Erythroblast (primary cell): ENCODE measurements at regions not wholly inside any gene's neighbourhood (a gene's known extent, or its start where the extent isn't known, plus 50 kb on each side); places are given as distances from the start of the nearest gene placed in this dataset.

Source experiments
- GATA1 ChIP-seq: IDR thresholded peaks from 2 replicates; pipeline ENCODE4 v1.6.1; 2011; ENCODE audit warnings: low read depth, mild to moderate bottlenecking, control low read depth, low read length, moderate library complexity
- POLR2A ChIP-seq: IDR thresholded peaks from 2 replicates; pipeline ENCODE4 v1.6.1; 2011; ENCODE audit warnings: mild to moderate bottlenecking, low read length

DNA sequence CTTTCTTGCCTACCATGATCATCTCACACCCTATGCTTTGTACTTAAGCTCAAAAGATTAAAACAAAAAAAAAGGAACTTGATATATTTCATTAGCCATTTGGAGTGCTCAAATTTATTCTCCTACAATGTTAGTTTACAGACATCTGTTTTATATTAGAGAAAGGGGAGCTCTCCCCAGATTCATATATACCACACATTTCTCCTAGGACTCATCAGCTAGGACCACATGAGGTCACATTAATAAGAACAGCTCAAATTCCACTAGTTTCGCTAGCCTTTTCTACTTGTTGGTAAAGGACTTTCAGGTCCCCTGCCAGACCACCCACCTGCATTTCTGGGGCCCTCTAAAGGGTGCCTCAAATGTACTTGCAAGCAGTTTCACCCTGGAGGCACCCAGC is 151.2 kb upstream of the MMADHC start:
- TF ChIP-seq POLR2A (no peak), GATA1 (no peak)
